Kidney epithelial cell (primary cell): ENCODE measurements at regions not wholly inside any gene's neighbourhood (a gene's known extent, or its start where the extent isn't known, plus 50 kb on each side); places are given as distances from the start of the nearest gene placed in this dataset.
A peak's percentile ranks its signal among the peaks of the same experiment; 100 is the strongest.

Experiments
- DNase-seq: peaks from one replicate; pipeline ENCODE4 v3.0.0-alpha.2; 2010; ENCODE audit warnings: low read depth
- H3K27me3 ChIP-seq: 2 replicates; pipeline ENCODE4 v1.6.0; 2011; ENCODE audit warnings: low read length; ENCODE audit not compliant: control insufficient read depth, insufficient read depth
- H3K36me3 ChIP-seq: 2 replicates; pipeline ENCODE4 v1.5.1; 2011; ENCODE audit warnings: low read length; ENCODE audit not compliant: control insufficient read depth, insufficient read depth
- H3K4me3 ChIP-seq: 2 replicates; pipeline ENCODE4 v1.5.1; 2011; ENCODE audit warnings: low read depth, mild to moderate bottlenecking, control low read depth, low read length
- CTCF ChIP-seq: IDR thresholded peaks from 2 replicates; pipeline ENCODE4 v1.5.1; 2011; ENCODE audit warnings: mild to moderate bottlenecking, moderate library complexity, low read length, control low read depth, inconsistent platforms; ENCODE audit not compliant: insufficient read depth, poor library complexity, severe bottlenecking

GRCh38 chr11:36807871-36808270 lies 209.8 kb upstream of the RAG2 start:
- no peaks in the 10 kb centered on the region for H3K27me3 ChIP-seq
- no peak for TF ChIP-seq CTCF
- no peaks in the 10 kb centered on the region for H3K36me3 ChIP-seq
- H3K4me3 ChIP-seq: no peak overlapping the region
- DNase-seq: no peak

- DNase-seq: no peak
Observed at GRCh38 chr11:36803084-36803483, 205.0 kb upstream of the RAG2 start.

GRCh38 chr11:36792996-36793914 lies 195.2 kb upstream of the RAG2 start:
- peak; percentile 37 for TF ChIP-seq CTCF
- Histone ChIP-seq H3K4me3 (no peak overlapping the region), H3K27me3 (no peaks in the 10 kb centered on the region), H3K36me3 (no peaks in the 10 kb centered on the region)
- DNase-seq: no peak

More at GRCh38 chr11:36803084-36803483, 205.0 kb upstream of the RAG2 start:
- no peaks in the 10 kb centered on the region for H3K36me3 ChIP-seq
- no peak for TF ChIP-seq CTCF
- no peaks in the 10 kb centered on the region for H3K27me3 ChIP-seq
- H3K4me3 ChIP-seq: no peak overlapping the region

- no peak for DNase-seq
- H3K4me3 ChIP-seq: no peak overlapping the region
- TF ChIP-seq CTCF: no peak
Observed at GRCh38 chr11:36791957-36792356, 193.9 kb upstream of the RAG2 start.

GRCh38 chr11:36790526-36790925 lies 192.5 kb upstream of the RAG2 start:
- Histone ChIP-seq H3K36me3 (no peaks in the 10 kb centered on the region), H3K27me3 (no peaks in the 10 kb centered on the region), H3K4me3 (no peak overlapping the region)
- DNase-seq: no peak
- no peak for TF ChIP-seq CTCF

More at GRCh38 chr11:36791957-36792356, 193.9 kb upstream of the RAG2 start:
- no peaks in the 10 kb centered on the region for H3K27me3 ChIP-seq
- no peaks in the 10 kb centered on the region for H3K36me3 ChIP-seq
